Keratinocyte (primary cell): ENCODE measurements at regions not wholly inside any gene's neighbourhood (a gene's known extent, or its start where the extent isn't known, plus 50 kb on each side); places are given as distances from the start of the nearest gene placed in this dataset.

ENCODE experiments used
- DNase-seq: peaks from one replicate; pipeline ENCODE4 v3.0.0-alpha.2; 2011; ENCODE audit warnings: low read depth, missing footprints, low spot score
- FAIRE-seq: peaks from 2 replicates; lab custom pipeline; 2011; peaks lifted over from hg19 to GRCh38; lab: Jason Lieb, UNC
- H2AFZ ChIP-seq: 2 replicates; pipeline ENCODE4 v1.6.0; 2012; ENCODE audit warnings: low read length, control low read depth, inconsistent platforms; ENCODE audit not compliant: control insufficient read depth
- H3K27ac ChIP-seq: 2 replicates; pipeline ENCODE4 v1.5.1; 2011; ENCODE audit warnings: low read length; ENCODE audit not compliant: control insufficient read depth, insufficient read depth
- H3K27me3 ChIP-seq: 3 replicates; pipeline ENCODE4 v1.6.0; 2011; ENCODE audit warnings: low read length; ENCODE audit not compliant: control insufficient read depth, insufficient read depth; ENCODE audit errors: extremely low read depth
- H3K36me3 ChIP-seq, 2 experiments: 2 replicates in 1 of 2; 3 replicates in 1 of 2; pipeline ENCODE4 v1.5.1; 2011; ENCODE audit warnings: low read length in 2 of 2, mild to moderate bottlenecking in 1 of 2; ENCODE audit not compliant: control insufficient read depth in 2 of 2, insufficient read depth in 2 of 2; ENCODE audit errors: extremely low read depth in 1 of 2
- H3K4me1 ChIP-seq: 3 replicates; pipeline ENCODE4 v1.5.1; 2011; ENCODE audit warnings: low read length; ENCODE audit not compliant: control insufficient read depth, insufficient read depth; ENCODE audit errors: extremely low read depth
- H3K4me2 ChIP-seq: 3 replicates; pipeline ENCODE4 v1.6.0; 2011; ENCODE audit warnings: low read depth, low read length; ENCODE audit not compliant: control insufficient read depth, insufficient read depth; ENCODE audit errors: extremely low read depth
- H3K4me3 ChIP-seq, 3 experiments: fragments of 200-600 bp in 1 of 3; sonication (generic) in 1 of 3; 2 replicates in 2 of 3; 3 replicates in 1 of 3; pipeline ENCODE4 v1.5.1; 2011 to 2016; ENCODE audit warnings: low read length in 3 of 3, mild to moderate bottlenecking in 3 of 3, control low read depth in 2 of 3, inconsistent platforms in 1 of 3, low read depth in 1 of 3, mixed read lengths in 1 of 3, mixed run types in 1 of 3, moderate library complexity in 1 of 3; ENCODE audit not compliant: control insufficient read depth in 2 of 3, insufficient read depth in 2 of 3; ENCODE audit errors: extremely low read depth in 1 of 3
- H3K79me2 ChIP-seq: 2 replicates; pipeline ENCODE4 v1.6.0; 2012; ENCODE audit warnings: low read length; ENCODE audit not compliant: control insufficient read depth, insufficient read depth
- H3K9ac ChIP-seq: 3 replicates; pipeline ENCODE4 v1.6.0; 2011; ENCODE audit warnings: low read length; ENCODE audit not compliant: control insufficient read depth, insufficient read depth; ENCODE audit errors: extremely low read depth
- H3K9me1 ChIP-seq: 3 replicates; pipeline ENCODE4 v1.6.0; 2011; ENCODE audit warnings: low read length; ENCODE audit not compliant: control insufficient read depth, insufficient read depth; ENCODE audit errors: extremely low read depth
- H3K9me3 ChIP-seq: 2 replicates; pipeline ENCODE4 v1.5.1; 2012; ENCODE audit warnings: low read depth, low read length; ENCODE audit not compliant: control insufficient read depth
- H4K20me1 ChIP-seq: 3 replicates; pipeline ENCODE4 v1.6.0; 2011; ENCODE audit warnings: low read length; ENCODE audit not compliant: control insufficient read depth, insufficient read depth; ENCODE audit errors: extremely low read depth
- CTCF ChIP-seq, 3 experiments: IDR thresholded peaks in 1 of 3; conservative IDR thresholded peaks in 1 of 3; optimal IDR thresholded peaks in 1 of 3; 2 replicates in 2 of 3; 3 replicates in 1 of 3; pipeline versions ENCODE3 to v1.5.1; 2011; ENCODE audit warnings: low read length in 3 of 3, mild to moderate bottlenecking in 3 of 3, moderate library complexity in 2 of 3, control low read depth in 1 of 3, inconsistent platforms in 1 of 3; ENCODE audit not compliant: insufficient read depth in 2 of 3; ENCODE audit errors: extremely low read depth in 1 of 3
- EZH2 ChIP-seq: IDR thresholded peaks from one replicate; pipeline ENCODE4 v1.6.1; 2012; ENCODE audit warnings: inconsistent platforms, mild to moderate bottlenecking, low read length, moderate library complexity
- dilution Hi-C: fragments of 300-500 bp; cut with MboI; formaldehyde crosslinking; loops from one replicate; pipeline ENCODE4 v1.7.0; 2020; ENCODE audit warnings: low sequenced_read_pairs; ENCODE audit not compliant: extremely low pct_ligation_motif_present

- H3K27ac ChIP-seq = no peak overlapping the region
- H3K79me2 ChIP-seq = no peaks in the 10 kb centered on the region
- dilution Hi-C loops = no loop called here
- H3K4me3 ChIP-seq = no peak overlapping the region
- no peaks in the 10 kb centered on the region for H3K36me3 ChIP-seq
- no peaks in the 10 kb centered on the region for H4K20me1 ChIP-seq
- FAIRE-seq = no peak
- no peaks in the 10 kb centered on the region for H3K9me1 ChIP-seq
- no peak overlapping the region for H3K9ac ChIP-seq
- no peaks in the 10 kb centered on the region for H3K27me3 ChIP-seq
- no peaks in the 10 kb centered on the region for H3K4me1 ChIP-seq
- DNase-seq = no peak
- H3K4me2 ChIP-seq = no peak overlapping the region
- H2AFZ ChIP-seq = no peak overlapping the region
- TF ChIP-seq CTCF (optimal IDR thresholded peaks at IDR 0.05 in 1 of 3, IDR thresholded peaks at IDR 0.05 in 1 of 3, conservative IDR thresholded peaks at IDR 0.05 in 1 of 3; ENCODE audit: extremely low read depth in 1 of 3, insufficient read depth in 2 of 3, low read length in 3 of 3) = peak; percentile 26 to 55 (median 38)
- TF ChIP-seq EZH2 = no peak
- no peaks in the 10 kb centered on the region for H3K9me3 ChIP-seq
Measured at GRCh38 chr4:177667687-177668086, 225.4 kb upstream of the AGA start.

GRCh38 chr4:177671387-177671786 lies 229.2 kb upstream of the AGA start:
- TF ChIP-seq CTCF (optimal IDR thresholded peaks at IDR 0.05 in 1 of 3, IDR thresholded peaks at IDR 0.05 in 1 of 3, conservative IDR thresholded peaks at IDR 0.05 in 1 of 3; ENCODE audit: extremely low read depth in 1 of 3, insufficient read depth in 2 of 3, low read length in 3 of 3) (no peak), EZH2 (no peak)
- no peak for FAIRE-seq
- H3K27me3 ChIP-seq = no peaks in the 10 kb centered on the region
- H2AFZ ChIP-seq = no peak overlapping the region
- no peak overlapping the region for H3K4me3 ChIP-seq
- H3K79me2 ChIP-seq = no peaks in the 10 kb centered on the region
- no peak overlapping the region for H3K4me2 ChIP-seq
- no peaks in the 10 kb centered on the region for H3K9me1 ChIP-seq
- DNase-seq = no peak
- H3K27ac ChIP-seq = no peak overlapping the region
- no peaks in the 10 kb centered on the region for H3K36me3 ChIP-seq
- no peaks in the 10 kb centered on the region for H3K4me1 ChIP-seq
- H3K9me3 ChIP-seq = no peaks in the 10 kb centered on the region
- H3K9ac ChIP-seq = no peak overlapping the region
- H4K20me1 ChIP-seq = no peaks in the 10 kb centered on the region
- dilution Hi-C loops = no loop called here
